ENCODE measurements at regions not wholly inside any gene's neighbourhood (a gene's known extent, or its start where the extent isn't known, plus 50 kb on each side); places are given as distances from the start of the nearest gene placed in this dataset.

DNA sequence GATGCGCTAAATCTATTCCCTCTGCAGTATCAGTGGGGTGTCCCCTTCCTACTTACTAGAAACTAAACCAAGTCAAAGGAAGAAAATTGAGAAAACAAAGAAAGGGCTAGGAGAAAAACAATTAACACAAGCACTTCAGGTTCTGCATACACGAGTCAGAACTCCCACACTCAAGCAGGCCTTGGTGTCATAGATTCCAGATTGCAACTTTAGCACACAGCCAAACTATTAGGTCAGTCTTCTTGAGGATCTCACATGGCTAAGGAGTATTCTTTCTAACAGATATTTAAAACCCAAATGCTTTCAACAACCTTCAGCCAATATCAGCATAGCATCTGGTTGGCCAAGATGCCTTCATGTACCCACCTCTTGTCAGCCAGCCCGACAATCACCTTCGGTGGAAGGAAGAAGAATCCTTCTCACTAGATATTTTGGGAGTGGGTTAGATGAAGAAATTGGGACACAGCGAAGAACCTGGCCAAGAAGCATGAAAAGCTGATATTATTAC is 340.0 kb downstream of the VPS13C start:
- Mint-ChIP-seq H3K27me3 (ENCODE audit: insufficient read depth) (peaks cover 59% of the 10 kb centered on the region), H3K4me3 (no peak overlapping the region), H3K27ac (no peak overlapping the region), H3K36me3 (ENCODE audit: low read depth) (no peaks in the 10 kb centered on the region), H3K4me1 (peaks cover 3% of the 10 kb centered on the region), H3K9me3 (no peaks in the 10 kb centered on the region)
- DNase-seq = no peak
- TF ChIP-seq, protein P1, sequence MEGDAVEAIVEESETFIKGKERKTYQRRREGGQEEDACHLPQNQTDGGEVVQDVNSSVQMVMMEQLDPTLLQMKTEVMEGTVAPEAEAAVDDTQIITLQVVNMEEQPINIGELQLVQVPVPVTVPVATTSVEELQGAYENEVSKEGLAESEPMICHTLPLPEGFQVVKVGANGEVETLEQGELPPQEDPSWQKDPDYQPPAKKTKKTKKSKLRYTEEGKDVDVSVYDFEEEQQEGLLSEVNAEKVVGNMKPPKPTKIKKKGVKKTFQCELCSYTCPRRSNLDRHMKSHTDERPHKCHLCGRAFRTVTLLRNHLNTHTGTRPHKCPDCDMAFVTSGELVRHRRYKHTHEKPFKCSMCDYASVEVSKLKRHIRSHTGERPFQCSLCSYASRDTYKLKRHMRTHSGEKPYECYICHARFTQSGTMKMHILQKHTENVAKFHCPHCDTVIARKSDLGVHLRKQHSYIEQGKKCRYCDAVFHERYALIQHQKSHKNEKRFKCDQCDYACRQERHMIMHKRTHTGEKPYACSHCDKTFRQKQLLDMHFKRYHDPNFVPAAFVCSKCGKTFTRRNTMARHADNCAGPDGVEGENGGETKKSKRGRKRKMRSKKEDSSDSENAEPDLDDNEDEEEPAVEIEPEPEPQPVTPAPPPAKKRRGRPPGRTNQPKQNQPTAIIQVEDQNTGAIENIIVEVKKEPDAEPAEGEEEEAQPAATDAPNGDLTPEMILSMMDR (conservative IDR thresholded peaks at IDR 0.05) = no peak
- Histone ChIP-seq H3K4me3 (ENCODE audit: low read length) (no peak overlapping the region), H3K9ac (ENCODE audit: extremely low read depth, low read length, poor library complexity, severe bottlenecking) (no peak overlapping the region), H3K27me3 (ENCODE audit: control insufficient read depth, insufficient read depth, low read length, poor library complexity, severe bottlenecking) (peaks cover 65% of the 10 kb centered on the region), H3K9me3 (ENCODE audit: control insufficient read depth, low read length) (no peaks in the 10 kb centered on the region), H3K36me3 (ENCODE audit: control insufficient read depth, insufficient read depth, low read length) (no peaks in the 10 kb centered on the region), H3K4me1 (ENCODE audit: control insufficient read depth, insufficient read depth, low read length) (no peaks in the 10 kb centered on the region), H3K27ac (ENCODE audit: low read depth, low read length) (no peak overlapping the region)
- WGBS, 2 experiments (ENCODE audit: insufficient coverage in 1 of 2, insufficient read length in 1 of 2) = 91% methylated on average over 5 of the region's 5 CpGs; no CpG with 5 or more reads in 1 of the 2 experiments

GRCh38 chr15:61715082-61715481 is 345.2 kb downstream of the VPS13C start:
- peaks cover 17% of the 10 kb centered on the region for H3K27me3 Mint-ChIP-seq (ENCODE audit: insufficient read depth)
- no peaks in the 10 kb centered on the region for H3K36me3 Mint-ChIP-seq (ENCODE audit: low read depth)
- Histone ChIP-seq H3K4me3 (ENCODE audit: low read length) (no peak overlapping the region), H3K27ac (ENCODE audit: low read depth, low read length) (no peak overlapping the region), H3K4me1 (ENCODE audit: control insufficient read depth, insufficient read depth, low read length) (no peaks in the 10 kb centered on the region), H3K36me3 (ENCODE audit: control insufficient read depth, insufficient read depth, low read length) (no peaks in the 10 kb centered on the region), H3K27me3 (ENCODE audit: control insufficient read depth, insufficient read depth, low read length, poor library complexity, severe bottlenecking) (peaks cover 13% of the 10 kb centered on the region), H3K9me3 (ENCODE audit: control insufficient read depth, low read length) (no peaks in the 10 kb centered on the region), H3K9ac (ENCODE audit: extremely low read depth, low read length, poor library complexity, severe bottlenecking) (no peak overlapping the region)
- peaks cover 2% of the 10 kb centered on the region for H3K4me1 Mint-ChIP-seq
- H3K27ac Mint-ChIP-seq = no peak overlapping the region
- no peaks in the 10 kb centered on the region for H3K9me3 Mint-ChIP-seq
- no peak overlapping the region for H3K4me3 Mint-ChIP-seq
- TF ChIP-seq, protein P1 (conservative IDR thresholded peaks at IDR 0.05) = no peak
- DNase-seq = no peak

DNA sequence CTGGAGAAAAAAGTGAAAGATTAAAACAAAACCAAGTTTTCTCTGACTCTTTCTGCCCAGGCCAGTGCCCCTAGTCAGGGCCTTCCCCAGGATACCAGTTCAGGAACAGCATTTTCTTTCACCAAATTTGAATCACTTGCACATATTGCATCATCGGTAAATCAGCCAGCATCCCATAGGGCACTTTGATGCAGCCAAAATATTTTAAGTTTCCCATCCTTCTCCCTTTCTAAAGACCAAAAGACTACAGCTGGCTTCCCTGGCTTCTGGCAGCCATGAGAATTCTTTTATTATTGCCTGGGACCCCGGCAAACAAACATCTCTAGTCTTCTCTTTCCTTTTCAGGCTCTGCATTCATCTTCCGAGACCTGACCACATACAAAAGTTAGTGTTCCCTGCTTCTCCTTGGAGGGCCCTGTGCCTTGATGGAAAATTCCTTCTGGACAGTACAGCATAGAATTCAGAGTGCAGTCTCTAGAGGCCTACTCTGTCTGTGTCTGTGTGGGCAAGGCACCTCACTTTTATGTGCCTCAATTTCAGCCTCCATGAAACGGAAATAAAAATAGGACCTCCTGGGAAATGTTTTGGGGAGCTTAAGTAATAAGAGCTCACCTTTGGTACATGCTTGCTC is 348.0 kb downstream of the VPS13C start:
- no peaks in the 10 kb centered on the region for H3K36me3 Mint-ChIP-seq (ENCODE audit: low read depth)
- H3K9me3 ChIP-seq (ENCODE audit: control insufficient read depth, low read length) = no peaks in the 10 kb centered on the region
- no peaks in the 10 kb centered on the region for H3K27me3 ChIP-seq (ENCODE audit: control insufficient read depth, insufficient read depth, low read length, poor library complexity, severe bottlenecking)
- no peaks in the 10 kb centered on the region for H3K4me1 ChIP-seq (ENCODE audit: control insufficient read depth, insufficient read depth, low read length)
- H3K27ac ChIP-seq (ENCODE audit: low read depth, low read length) = no peak overlapping the region
- H3K4me3 Mint-ChIP-seq = no peak overlapping the region
- DNase-seq = no peak
- no peak overlapping the region for H3K4me3 ChIP-seq (ENCODE audit: low read length)
- H3K36me3 ChIP-seq (ENCODE audit: control insufficient read depth, insufficient read depth, low read length) = no peaks in the 10 kb centered on the region
- H3K9me3 Mint-ChIP-seq = no peaks in the 10 kb centered on the region
- H3K9ac ChIP-seq (ENCODE audit: extremely low read depth, low read length, poor library complexity, severe bottlenecking) = no peak overlapping the region
- H3K27me3 Mint-ChIP-seq (ENCODE audit: insufficient read depth) = peaks cover 2% of the 10 kb centered on the region
- 82 to 90% methylated on average over 4 of the region's 4 CpGs for WGBS, 2 experiments (ENCODE audit: insufficient coverage in 1 of 2, insufficient read length in 1 of 2)
- H3K27ac Mint-ChIP-seq = no peak overlapping the region
- TF ChIP-seq, protein P1 (conservative IDR thresholded peaks at IDR 0.05) = no peak
- H3K4me1 Mint-ChIP-seq = no peaks in the 10 kb centered on the region

Measured in endodermal cell (in vitro differentiated cells).